ENCODE measurements at regions not wholly inside any gene's neighbourhood (a gene's known extent, or its start where the extent isn't known, plus 50 kb on each side); places are given as distances from the start of the nearest gene placed in this dataset.

- no peaks in the 10 kb centered on the region for H3K27me3 ChIP-seq (ENCODE audit: control insufficient read depth, insufficient read depth, low read length)
- peak overlapping the region; percentile 40 for H3K4me3 ChIP-seq (ENCODE audit: low read depth, low read length)
- peaks cover 2% of the 10 kb centered on the region for H3K9me3 ChIP-seq (ENCODE audit: control insufficient read depth, insufficient read depth, low read length)
- DNase-seq (ENCODE audit: low read depth in 4 of 6, low spot score in 6 of 6), result no peak
- no peak overlapping the region for H3K27ac ChIP-seq (ENCODE audit: low read depth, low read length)
- H3K4me1 ChIP-seq (ENCODE audit: control insufficient read depth, insufficient read depth, low read length), result peaks cover 4% of the 10 kb centered on the region
- WGBS (ENCODE audit: insufficient coverage), result 48% methylated on average over 6 of the region's 6 CpGs
- no peaks in the 10 kb centered on the region for H3K36me3 ChIP-seq (ENCODE audit: control insufficient read depth, insufficient read depth, low read length)
Measured at GRCh38 chr15:23897091-23897490, 210.0 kb upstream of the NDN start.

GRCh38 chr15:23897531-23897930, 210.4 kb upstream of the NDN start:
- Histone ChIP-seq H3K4me1 (ENCODE audit: control insufficient read depth, insufficient read depth, low read length) (peaks cover 4% of the 10 kb centered on the region), H3K27me3 (ENCODE audit: control insufficient read depth, insufficient read depth, low read length) (no peaks in the 10 kb centered on the region), H3K27ac (ENCODE audit: low read depth, low read length) (no peak overlapping the region), H3K36me3 (ENCODE audit: control insufficient read depth, insufficient read depth, low read length) (no peaks in the 10 kb centered on the region), H3K9me3 (ENCODE audit: control insufficient read depth, insufficient read depth, low read length) (peaks cover 2% of the 10 kb centered on the region), H3K4me3 (ENCODE audit: low read depth, low read length) (peak overlapping the region; percentile 40)
- 43% methylated on average over 21 of the region's 24 CpGs for WGBS (ENCODE audit: insufficient coverage)
- peak in 3 of 6 donors; percentile 7 to 56 (median 35) for DNase-seq (ENCODE audit: low read depth in 4 of 6, low spot score in 6 of 6)

GRCh38 chr15:23910030-23910429, 222.9 kb upstream of the NDN start:
- H3K4me3 ChIP-seq (ENCODE audit: low read depth, low read length), result no peak overlapping the region
- H3K27ac ChIP-seq (ENCODE audit: low read depth, low read length), result no peak overlapping the region
- H3K9me3 ChIP-seq (ENCODE audit: control insufficient read depth, insufficient read depth, low read length), result no peaks in the 10 kb centered on the region
- no peaks in the 10 kb centered on the region for H3K4me1 ChIP-seq (ENCODE audit: control insufficient read depth, insufficient read depth, low read length)
- H3K36me3 ChIP-seq (ENCODE audit: control insufficient read depth, insufficient read depth, low read length), result no peaks in the 10 kb centered on the region
- H3K27me3 ChIP-seq (ENCODE audit: control insufficient read depth, insufficient read depth, low read length), result no peaks in the 10 kb centered on the region
- WGBS (ENCODE audit: insufficient coverage), result no CpG with 5 or more reads among the region's 2 CpGs
- no peak for DNase-seq (ENCODE audit: low read depth in 4 of 6, low spot score in 6 of 6)

GRCh38 chr15:23912191-23912590, 225.1 kb upstream of the NDN start:
- no peaks in the 10 kb centered on the region for H3K27me3 ChIP-seq (ENCODE audit: control insufficient read depth, insufficient read depth, low read length)
- H3K27ac ChIP-seq (ENCODE audit: low read depth, low read length), result no peak overlapping the region
- 23% methylated on average over 7 of the region's 12 CpGs for WGBS (ENCODE audit: insufficient coverage)
- H3K9me3 ChIP-seq (ENCODE audit: control insufficient read depth, insufficient read depth, low read length), result no peaks in the 10 kb centered on the region
- H3K4me3 ChIP-seq (ENCODE audit: low read depth, low read length), result peak overlapping the region; percentile 24
- peak in 4 of 6 donors; percentile 22 to 85 (median 40) for DNase-seq (ENCODE audit: low read depth in 4 of 6, low spot score in 6 of 6)
- H3K36me3 ChIP-seq (ENCODE audit: control insufficient read depth, insufficient read depth, low read length), result no peaks in the 10 kb centered on the region
- H3K4me1 ChIP-seq (ENCODE audit: control insufficient read depth, insufficient read depth, low read length), result no peaks in the 10 kb centered on the region

- Histone ChIP-seq H3K27ac (ENCODE audit: low read depth, low read length) (no peak overlapping the region), H3K9me3 (ENCODE audit: control insufficient read depth, insufficient read depth, low read length) (no peaks in the 10 kb centered on the region), H3K36me3 (ENCODE audit: control insufficient read depth, insufficient read depth, low read length) (no peaks in the 10 kb centered on the region), H3K4me1 (ENCODE audit: control insufficient read depth, insufficient read depth, low read length) (no peaks in the 10 kb centered on the region), H3K4me3 (ENCODE audit: low read depth, low read length) (no peak overlapping the region), H3K27me3 (ENCODE audit: control insufficient read depth, insufficient read depth, low read length) (no peaks in the 10 kb centered on the region)
- peak in 2 of 6 donors; percentile 19 to 53 for DNase-seq (ENCODE audit: low read depth in 4 of 6, low spot score in 6 of 6)
- 80% methylated on average over 2 of the region's 5 CpGs for WGBS (ENCODE audit: insufficient coverage)
Measured at GRCh38 chr15:23913081-23913480, 226.0 kb upstream of the NDN start.

GRCh38 chr15:23913635-23914034, 226.5 kb upstream of the NDN start:
- no peaks in the 10 kb centered on the region for H3K27me3 ChIP-seq (ENCODE audit: control insufficient read depth, insufficient read depth, low read length)
- no CpG with 5 or more reads among the region's 1 CpG for WGBS (ENCODE audit: insufficient coverage)
- H3K9me3 ChIP-seq (ENCODE audit: control insufficient read depth, insufficient read depth, low read length), result no peaks in the 10 kb centered on the region
- peak in 1 of 6 donors; percentile 6 for DNase-seq (ENCODE audit: low read depth in 4 of 6, low spot score in 6 of 6)
- no peak overlapping the region for H3K27ac ChIP-seq (ENCODE audit: low read depth, low read length)
- H3K4me1 ChIP-seq (ENCODE audit: control insufficient read depth, insufficient read depth, low read length), result no peaks in the 10 kb centered on the region
- H3K36me3 ChIP-seq (ENCODE audit: control insufficient read depth, insufficient read depth, low read length), result no peaks in the 10 kb centered on the region
- no peak overlapping the region for H3K4me3 ChIP-seq (ENCODE audit: low read depth, low read length)

- Histone ChIP-seq H3K9me3 (ENCODE audit: control insufficient read depth, insufficient read depth, low read length) (no peaks in the 10 kb centered on the region), H3K27ac (ENCODE audit: low read depth, low read length) (no peak overlapping the region), H3K4me3 (ENCODE audit: low read depth, low read length) (no peak overlapping the region), H3K4me1 (ENCODE audit: control insufficient read depth, insufficient read depth, low read length) (no peaks in the 10 kb centered on the region), H3K27me3 (ENCODE audit: control insufficient read depth, insufficient read depth, low read length) (no peaks in the 10 kb centered on the region), H3K36me3 (ENCODE audit: control insufficient read depth, insufficient read depth, low read length) (no peaks in the 10 kb centered on the region)
- no CpG with 5 or more reads among the region's 3 CpGs for WGBS (ENCODE audit: insufficient coverage)
- no peak for DNase-seq (ENCODE audit: low read depth in 4 of 6, low spot score in 6 of 6)
Measured at GRCh38 chr15:23924686-23925085, 237.6 kb upstream of the NDN start.

GRCh38 chr15:23954931-23955330, 267.8 kb upstream of the NDN start:
- peaks cover 3% of the 10 kb centered on the region for H3K36me3 ChIP-seq (ENCODE audit: control insufficient read depth, insufficient read depth, low read length)
- no peak for DNase-seq (ENCODE audit: low read depth in 4 of 6, low spot score in 6 of 6)

GRCh38 chr15:23983500-23984259, 296.6 kb upstream of the NDN start:
- H3K4me3 ChIP-seq (ENCODE audit: low read depth, low read length), result no peak overlapping the region
- no peaks in the 10 kb centered on the region for H3K9me3 ChIP-seq (ENCODE audit: control insufficient read depth, insufficient read depth, low read length)
- H3K4me1 ChIP-seq (ENCODE audit: control insufficient read depth, insufficient read depth, low read length), result no peaks in the 10 kb centered on the region
- no peak overlapping the region for H3K27ac ChIP-seq (ENCODE audit: low read depth, low read length)
- H3K27me3 ChIP-seq (ENCODE audit: control insufficient read depth, insufficient read depth, low read length), result no peaks in the 10 kb centered on the region
- no peak for DNase-seq (ENCODE audit: low read depth in 4 of 6, low spot score in 6 of 6)
- no peaks in the 10 kb centered on the region for H3K36me3 ChIP-seq (ENCODE audit: control insufficient read depth, insufficient read depth, low read length)
- no CpG with 5 or more reads among the region's 5 CpGs for WGBS (ENCODE audit: insufficient coverage)

More at GRCh38 chr15:23954931-23955330, 267.8 kb upstream of the NDN start:
- no peak overlapping the region for H3K4me3 ChIP-seq (ENCODE audit: low read depth, low read length)
- no peaks in the 10 kb centered on the region for H3K27me3 ChIP-seq (ENCODE audit: control insufficient read depth, insufficient read depth, low read length)
- WGBS (ENCODE audit: insufficient coverage), result 89% methylated on average over 13 of the region's 14 CpGs
- H3K4me1 ChIP-seq (ENCODE audit: control insufficient read depth, insufficient read depth, low read length), result no peaks in the 10 kb centered on the region
- no peak overlapping the region for H3K27ac ChIP-seq (ENCODE audit: low read depth, low read length)
- no peaks in the 10 kb centered on the region for H3K9me3 ChIP-seq (ENCODE audit: control insufficient read depth, insufficient read depth, low read length)

GRCh38 chr15:23994273-23994672, 307.2 kb upstream of the NDN start:
- H3K27ac ChIP-seq (ENCODE audit: low read depth, low read length), result no peak overlapping the region
- WGBS (ENCODE audit: insufficient coverage), result 67% methylated on average over 3 of the region's 4 CpGs
- H3K27me3 ChIP-seq (ENCODE audit: control insufficient read depth, insufficient read depth, low read length), result no peaks in the 10 kb centered on the region

More at GRCh38 chr15:23994273-23994672, 307.2 kb upstream of the NDN start:
- no peak for DNase-seq (ENCODE audit: low read depth in 4 of 6, low spot score in 6 of 6)
- H3K4me1 ChIP-seq (ENCODE audit: control insufficient read depth, insufficient read depth, low read length), result no peaks in the 10 kb centered on the region
- no peaks in the 10 kb centered on the region for H3K9me3 ChIP-seq (ENCODE audit: control insufficient read depth, insufficient read depth, low read length)
- H3K36me3 ChIP-seq (ENCODE audit: control insufficient read depth, insufficient read depth, low read length), result no peaks in the 10 kb centered on the region
- H3K4me3 ChIP-seq (ENCODE audit: low read depth, low read length), result no peak overlapping the region

Measured in spinal cord (tissue), 9 donors.